Osteoblast (primary cell): ENCODE measurements at regions not wholly inside any gene's neighbourhood (a gene's known extent, or its start where the extent isn't known, plus 50 kb on each side); places are given as distances from the start of the nearest gene placed in this dataset.

Source experiments
- DNase-seq: peaks from one replicate; pipeline ENCODE4 v3.0.0; 2011; ENCODE audit warnings: low spot score, mixed read lengths; ENCODE audit not compliant: insufficient read length; ENCODE audit errors: missing footprints
- H2AFZ ChIP-seq: 2 replicates; pipeline ENCODE4 v1.6.0; 2011; ENCODE audit warnings: mild to moderate bottlenecking, low read length
- H3K27ac ChIP-seq: 2 replicates; pipeline ENCODE4 v1.5.1; 2011; ENCODE audit warnings: mild to moderate bottlenecking, low read depth, low read length, moderate library complexity
- H3K27me3 ChIP-seq: 2 replicates; pipeline ENCODE4 v1.6.0; 2012; ENCODE audit warnings: mild to moderate bottlenecking, control low read depth, inconsistent platforms, low read length, moderate library complexity; ENCODE audit not compliant: insufficient read depth
- H3K36me3 ChIP-seq: 2 replicates; pipeline ENCODE4 v1.5.1; 2011; ENCODE audit warnings: mild to moderate bottlenecking, low read length, control low read depth, moderate library complexity; ENCODE audit not compliant: insufficient read depth
- H3K4me1 ChIP-seq: 2 replicates; pipeline ENCODE4 v1.5.1; 2011; ENCODE audit warnings: mild to moderate bottlenecking, low read length, control low read depth, moderate library complexity; ENCODE audit not compliant: insufficient read depth
- H3K4me2 ChIP-seq: 2 replicates; pipeline ENCODE4 v1.6.0; 2011; ENCODE audit warnings: mild to moderate bottlenecking, low read length; ENCODE audit not compliant: insufficient read depth
- H3K4me3 ChIP-seq: fragments of 200-600 bp; sonication (generic); 3 replicates; pipeline ENCODE4 v1.5.1; 2012; ENCODE audit warnings: mild to moderate bottlenecking, low read length, inconsistent platforms; ENCODE audit not compliant: insufficient read depth
- H3K79me2 ChIP-seq: 2 replicates; pipeline ENCODE4 v1.6.0; 2012; ENCODE audit warnings: mild to moderate bottlenecking, low read length, control low read depth, inconsistent platforms; ENCODE audit not compliant: insufficient read depth
- H3K9me3 ChIP-seq: 2 replicates; pipeline ENCODE4 v1.5.1; 2011; ENCODE audit warnings: low read depth, low read length, control low read depth
- H4K20me1 ChIP-seq: 2 replicates; pipeline ENCODE4 v1.6.0; 2012; ENCODE audit warnings: mild to moderate bottlenecking, low read length, control low read depth; ENCODE audit not compliant: insufficient read depth
- CTCF ChIP-seq: IDR thresholded peaks from 2 replicates; pipeline ENCODE4 v1.5.1; 2011; ENCODE audit warnings: mild to moderate bottlenecking, low read depth, low read length, moderate library complexity; ENCODE audit errors: extremely low read depth

- Histone ChIP-seq H2AFZ (no peak overlapping the region), H4K20me1 (no peaks in the 10 kb centered on the region), H3K4me2 (peak overlapping the region; percentile 52), H3K27me3 (no peaks in the 10 kb centered on the region), H3K27ac (no peak overlapping the region), H3K36me3 (no peaks in the 10 kb centered on the region), H3K4me3 (no peak overlapping the region), H3K4me1 (peaks cover 10% of the 10 kb centered on the region), H3K9me3 (no peaks in the 10 kb centered on the region), H3K79me2 (no peaks in the 10 kb centered on the region)
- no peak for DNase-seq
- TF ChIP-seq CTCF = no peak
These were observed 117.4 kb upstream of the LPP start for GRCh38 chr3:188036375-188037194.

DNA sequence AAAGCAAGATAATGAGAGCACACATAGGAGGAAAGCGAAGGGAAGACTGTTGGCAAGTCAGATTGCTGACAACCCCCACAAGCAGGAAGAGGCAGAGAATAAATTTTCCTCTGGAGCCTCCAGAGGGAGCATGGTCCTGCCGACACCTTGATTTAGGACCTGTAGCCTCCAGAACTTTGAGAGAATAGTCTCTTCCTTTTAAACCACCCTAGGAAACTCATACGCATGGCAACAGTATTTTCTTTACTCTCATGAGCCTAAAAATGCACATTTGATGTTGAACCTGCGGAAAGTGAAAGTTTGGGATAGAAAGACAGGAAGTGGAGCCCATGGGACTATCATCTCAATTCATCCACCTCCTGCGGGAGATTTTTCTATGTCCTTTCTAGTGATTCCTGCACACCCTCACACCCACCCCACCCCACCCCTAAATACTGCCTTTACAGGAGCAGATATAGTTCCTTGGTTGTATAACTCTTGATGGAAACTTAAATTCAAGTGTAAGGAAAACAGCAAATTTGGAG is 116.7 kb upstream of the LPP start:
- Histone ChIP-seq H2AFZ (peak overlapping the region; percentile 44), H3K79me2 (no peaks in the 10 kb centered on the region), H4K20me1 (no peaks in the 10 kb centered on the region), H3K9me3 (no peaks in the 10 kb centered on the region), H3K36me3 (no peaks in the 10 kb centered on the region), H3K27ac (no peak overlapping the region), H3K4me2 (peak overlapping the region; percentile 52), H3K27me3 (no peaks in the 10 kb centered on the region), H3K4me1 (peaks cover 10% of the 10 kb centered on the region), H3K4me3 (peak overlapping the region; percentile 41)
- peak; percentile 55 for TF ChIP-seq CTCF
- no peak for DNase-seq

GRCh38 chr3:188037965-188038581 is 115.9 kb upstream of the LPP start:
- H3K79me2 ChIP-seq = no peaks in the 10 kb centered on the region
- H3K4me3 ChIP-seq = no peak overlapping the region
- H3K9me3 ChIP-seq = no peaks in the 10 kb centered on the region
- H4K20me1 ChIP-seq = no peaks in the 10 kb centered on the region
- H3K36me3 ChIP-seq = no peaks in the 10 kb centered on the region
- no peak overlapping the region for H3K27ac ChIP-seq
- H3K4me2 ChIP-seq = peak overlapping the region; percentile 52
- no peak overlapping the region for H2AFZ ChIP-seq
- H3K4me1 ChIP-seq = peaks cover 10% of the 10 kb centered on the region
- TF ChIP-seq CTCF = no peak
- no peaks in the 10 kb centered on the region for H3K27me3 ChIP-seq
- no peak for DNase-seq

DNA sequence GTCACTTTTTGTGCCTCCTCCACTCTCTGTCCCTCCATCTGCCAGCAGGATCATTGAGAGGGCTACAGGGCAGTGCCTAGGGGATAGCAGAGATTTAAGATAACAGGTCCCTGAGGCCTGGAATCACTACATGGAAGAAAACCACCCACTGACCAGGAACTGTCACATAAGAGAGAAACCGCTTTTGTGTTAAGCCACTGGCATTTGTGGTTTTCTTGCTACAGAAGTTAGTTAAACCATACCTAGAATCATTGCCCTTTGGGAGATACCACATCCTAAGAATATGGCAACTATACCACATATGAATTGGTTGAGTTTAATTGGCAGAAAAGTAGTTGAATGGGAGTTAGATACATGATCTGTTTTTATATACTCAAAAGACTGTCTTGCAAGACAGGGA is 112.8 kb upstream of the LPP start:
- no peaks in the 10 kb centered on the region for H4K20me1 ChIP-seq
- no peak overlapping the region for H3K27ac ChIP-seq
- H3K4me3 ChIP-seq = no peak overlapping the region
- H3K36me3 ChIP-seq = no peaks in the 10 kb centered on the region
- H3K27me3 ChIP-seq = no peaks in the 10 kb centered on the region
- H3K4me2 ChIP-seq = no peak overlapping the region
- H3K9me3 ChIP-seq = no peaks in the 10 kb centered on the region
- TF ChIP-seq CTCF = no peak
- H3K4me1 ChIP-seq = peaks cover 10% of the 10 kb centered on the region
- no peaks in the 10 kb centered on the region for H3K79me2 ChIP-seq
- DNase-seq = no peak
- H2AFZ ChIP-seq = peak overlapping the region; percentile 19
